HEK293 (cell line): ENCODE measurements at regions not wholly inside any gene's neighbourhood (a gene's known extent, or its start where the extent isn't known, plus 50 kb on each side); places are given as distances from the start of the nearest gene placed in this dataset.
A peak's percentile ranks its signal among the peaks of the same experiment; 100 is the strongest.

ENCODE experiments used
- CTCF ChIA-PET: fragments of 350-600 bp; formaldehyde crosslinking; extraction: SDS; loops from one replicate; lab custom pipeline; 2021; ENCODE audit warnings: antibody characterized with exemption; lab: Yijun Ruan, JAX
- POLR2A ChIA-PET: fragments of 300-600 bp; formaldehyde crosslinking; extraction: SDS; loops from one replicate; lab custom pipeline; 2020; ENCODE audit warnings: antibody characterized with exemption, inconsistent platforms; lab: Yijun Ruan, JAX
- H3K27ac ChIP-seq: fragments of 200-500 bp; sonication (Bioruptor generic); 2 replicates; pipeline ENCODE4 v1.5.1; 2014; ENCODE audit warnings: low read depth, low read length, control low read depth, inconsistent platforms; ENCODE audit errors: extremely low read depth
- H3K36me3 ChIP-seq, 2 experiments: fragments of 200-500 bp in 1 of 2; sonication (Bioruptor generic) in 1 of 2; 1 replicate in 1 of 2; 2 replicates in 1 of 2; pipeline ENCODE4 v1.5.1; 2014 to 2017; ENCODE audit warnings: inconsistent platforms in 2 of 2, low read length in 2 of 2; ENCODE audit not compliant: control insufficient read depth in 2 of 2, insufficient read depth in 1 of 2
- H3K4me1 ChIP-seq: fragments of 200-500 bp; sonication (Bioruptor generic); 2 replicates; pipeline ENCODE4 v1.5.1; 2014; ENCODE audit warnings: mild to moderate bottlenecking, low read length, inconsistent platforms; ENCODE audit not compliant: control insufficient read depth, insufficient read depth
- H3K4me3 ChIP-seq: 2 replicates; pipeline ENCODE4 v1.5.1; 2011; ENCODE audit warnings: low read depth, mild to moderate bottlenecking, control low read depth, low read length, moderate library complexity
- H3K9me3 ChIP-seq: fragments of 200-500 bp; sonication (Bioruptor generic); 2 replicates; pipeline ENCODE4 v1.5.1; 2014; ENCODE audit warnings: low read depth, low read length, inconsistent platforms; ENCODE audit not compliant: control insufficient read depth, insufficient read depth
- HOXC10 ChIP-seq: sonication (generic); formaldehyde crosslinking; IDR thresholded peaks from 2 replicates; pipeline ENCODE4 v1.8.1; 2023; ENCODE audit warnings: mild to moderate bottlenecking, missing genetic modification reagents
- HOXD13 ChIP-seq: sonication (generic); formaldehyde crosslinking; IDR thresholded peaks from 2 replicates; pipeline ENCODE4 v1.8.0; 2022; ENCODE audit warnings: missing genetic modification reagents, borderline replicate concordance
- KLF9 ChIP-seq: fragments of 450-650 bp; formaldehyde crosslinking; IDR thresholded peaks from 2 replicates; pipeline ENCODE4 v1.5.1; 2016; ENCODE audit warnings: missing biosample characterization, missing genetic modification characterization, low read depth
- PRDM6 ChIP-seq: fragments of 450-650 bp; formaldehyde crosslinking; IDR thresholded peaks from 2 replicates; pipeline ENCODE4 v1.5.1; 2017; ENCODE audit warnings: missing biosample characterization, missing genetic modification characterization
- REST ChIP-seq: fragments of 450-650 bp; formaldehyde crosslinking; IDR thresholded peaks from 2 replicates; pipeline ENCODE4 v1.5.1; 2016; ENCODE audit warnings: missing biosample characterization, missing genetic modification characterization
- ZBTB20 ChIP-seq: fragments of 450-650 bp; formaldehyde crosslinking; IDR thresholded peaks from 2 replicates; pipeline ENCODE4 v1.5.1; 2016; ENCODE audit warnings: missing biosample characterization, missing genetic modification characterization
- ZNF121 ChIP-seq: fragments of 450-650 bp; formaldehyde crosslinking; IDR thresholded peaks from 2 replicates; pipeline ENCODE4 v1.5.1; 2016; ENCODE audit warnings: missing biosample characterization, missing genetic modification characterization
- ZNF146 ChIP-seq: fragments of 450-650 bp; formaldehyde crosslinking; IDR thresholded peaks from 2 replicates; pipeline ENCODE4 v1.5.1; 2016; ENCODE audit warnings: missing biosample characterization, missing genetic modification characterization
- ZNF18 ChIP-seq: fragments of 450-650 bp; formaldehyde crosslinking; IDR thresholded peaks from 2 replicates; pipeline ENCODE4 v1.5.1; 2016; ENCODE audit warnings: missing biosample characterization, missing genetic modification characterization
- ZNF26 ChIP-seq: fragments of 450-650 bp; formaldehyde crosslinking; IDR thresholded peaks from 2 replicates; pipeline ENCODE4 v1.5.1; 2016; ENCODE audit warnings: missing biosample characterization, missing genetic modification characterization
- ZNF274 ChIP-seq, 2 experiments: fragments of 200-500 bp in 1 of 2; fragments of 450-650 bp in 1 of 2; sonication (Bioruptor generic) in 1 of 2; formaldehyde crosslinking in 1 of 2; IDR thresholded peaks; 2 replicates each; pipeline versions ENCODE4 v1.5.1 to v1.6.1; 2014 to 2016; ENCODE audit warnings: borderline replicate concordance in 1 of 2, inconsistent platforms in 1 of 2, low read length in 1 of 2, missing biosample characterization in 1 of 2, missing genetic modification characterization in 1 of 2
- ZNF366 ChIP-seq: fragments of 450-650 bp; formaldehyde crosslinking; conservative IDR thresholded peaks from 2 replicates; pipeline ENCODE4 v1.5.1; 2016; ENCODE audit warnings: missing biosample characterization, missing genetic modification characterization
- ZNF449 ChIP-seq: fragments of 450-650 bp; formaldehyde crosslinking; IDR thresholded peaks from 2 replicates; pipeline ENCODE4 v1.5.1; 2017; ENCODE audit warnings: missing biosample characterization, mild to moderate bottlenecking, missing genetic modification characterization, moderate library complexity
- ZNF621 ChIP-seq: fragments of 450-650 bp; formaldehyde crosslinking; IDR thresholded peaks from 2 replicates; pipeline ENCODE4 v1.5.1; 2017; ENCODE audit warnings: missing biosample characterization, missing genetic modification characterization
- ZNF639 ChIP-seq: fragments of 450-650 bp; formaldehyde crosslinking; IDR thresholded peaks from 2 replicates; pipeline ENCODE4 v1.5.1; 2016; ENCODE audit warnings: missing biosample characterization, missing genetic modification characterization
- ZNF777 ChIP-seq: fragments of 450-650 bp; formaldehyde crosslinking; IDR thresholded peaks from 2 replicates; pipeline ENCODE4 v1.5.1; 2017; ENCODE audit warnings: missing biosample characterization, missing genetic modification characterization, borderline replicate concordance
- ZSCAN18 ChIP-seq: fragments of 450-650 bp; formaldehyde crosslinking; IDR thresholded peaks from 2 replicates; pipeline ENCODE4 v1.5.1; 2016; ENCODE audit warnings: missing biosample characterization, missing genetic modification characterization

- Histone ChIP-seq H3K9me3 (no peaks in the 10 kb centered on the region), H3K36me3 (no peaks in the 10 kb centered on the region), H3K4me3 (no peak overlapping the region), H3K4me1 (no peaks in the 10 kb centered on the region), H3K27ac (no peak overlapping the region)
- TF ChIP-seq ZNF274 (IDR thresholded peaks at IDR 0.05; ENCODE audit: low read length) (no peak), ZNF274 (tag by site-specific recombination; IDR thresholded peaks at IDR 0.05; ENCODE audit: borderline replicate concordance) (no peak), KLF9 (tag by site-specific recombination) (no peak), HOXD13 (no peak), ZNF621 (tag by site-specific recombination) (no peak)
- CTCF ChIA-PET, result no interaction called here
- POLR2A ChIA-PET, result no interaction called here
Observed at GRCh38 chr6:164262348-164262747, 847.8 kb downstream of the QKI start.

- no peaks in the 10 kb centered on the region for H3K36me3 ChIP-seq
- H3K4me3 ChIP-seq, result no peak overlapping the region
- ChIA-PET POLR2A (no interaction called here), CTCF (no interaction called here)
- no peak overlapping the region for H3K27ac ChIP-seq
- TF ChIP-seq ZNF18 (tag by site-specific recombination), result no peak
- no peak for TF ChIP-seq ZNF146 (tag by site-specific recombination)
- TF ChIP-seq ZNF366, result no peak
- TF ChIP-seq ZNF26 (tag by site-specific recombination), result no peak
- TF ChIP-seq ZNF449 (tag by site-specific recombination), result no peak
- no peak for TF ChIP-seq ZNF121 (tag by site-specific recombination)
- no peak for TF ChIP-seq ZNF777 (tag by site-specific recombination)
- no peak for TF ChIP-seq PRDM6 (tag by site-specific recombination)
- TF ChIP-seq HOXC10 (CRISPR knock-in tag), result no peak
- no peaks in the 10 kb centered on the region for H3K9me3 ChIP-seq
- H3K4me1 ChIP-seq, result no peaks in the 10 kb centered on the region
Observed at GRCh38 chr6:164258421-164258820, 843.9 kb downstream of the QKI start.

GRCh38 chr6:164252948-164253347, 838.4 kb downstream of the QKI start:
- no peaks in the 10 kb centered on the region for H3K9me3 ChIP-seq
- ChIA-PET POLR2A (no interaction called here), CTCF (no interaction called here)
- H3K4me1 ChIP-seq, result no peaks in the 10 kb centered on the region
- TF ChIP-seq ZNF639 (tag by site-specific recombination) (no peak), ZSCAN18 (tag by site-specific recombination) (no peak), ZBTB20 (tag by site-specific recombination) (no peak), REST (tag by site-specific recombination) (peak; percentile 86)
- no peak overlapping the region for H3K4me3 ChIP-seq
- H3K27ac ChIP-seq, result no peak overlapping the region
- no peaks in the 10 kb centered on the region for H3K36me3 ChIP-seq
